B cell (primary cell): ENCODE measurements at regions not wholly inside any gene's neighbourhood (a gene's known extent, or its start where the extent isn't known, plus 50 kb on each side); places are given as distances from the start of the nearest gene placed in this dataset.

Experiments
- ATAC-seq: fragments of 200-7000 bp; cut with Tn5 transposase; one replicate; pipeline ENCODE4 v1.10.0; 2021; ENCODE audit warnings: low read depth, mild to moderate bottlenecking, moderate number of reproducible peaks, moderate library complexity
- CTCF ChIA-PET: fragments of 350-600 bp; sonication (Branson Sonifier 250); formaldehyde crosslinking; loops from one replicate; lab custom pipeline; 2021; ENCODE audit warnings: antibody characterized with exemption, inconsistent platforms; lab: Charles Lee
- POLR2A ChIA-PET: fragments of 350-600 bp; sonication (Branson Sonifier 250); formaldehyde crosslinking; loops from one replicate; lab custom pipeline; 2021; ENCODE audit warnings: antibody characterized with exemption; lab: Charles Lee
- DNase-seq: peaks from one replicate; pipeline ENCODE4 v3.0.0; 2013
- H2AFZ ChIP-seq: 2 replicates; pipeline ENCODE4 v1.6.1; 2012; ENCODE audit warnings: mild to moderate bottlenecking, low read depth, low read length; ENCODE audit not compliant: insufficient read depth, poor library complexity, severe bottlenecking
- H3K27ac ChIP-seq, 2 donors: 1 replicate in 1 of 2; 2 replicates in 1 of 2; pipeline ENCODE4 v1.5.1; 2012 to 2013; ENCODE audit warnings: low read length in 2 of 2, mild to moderate bottlenecking in 2 of 2, moderate library complexity in 1 of 2
- H3K27me3 ChIP-seq, 4 experiments: fragments of 200-600 bp in 1 of 4; sonication (generic) in 1 of 4; replicated peaks in 1 of 4; 1 replicate in 2 of 4; 2 replicates in 2 of 4; pipeline versions ENCODE4 v1.6.1 to v1.7.0; 2013 to 2016; ENCODE audit warnings: low read length in 3 of 4, mild to moderate bottlenecking in 2 of 4, mixed read lengths in 1 of 4, moderate library complexity in 1 of 4; ENCODE audit not compliant: insufficient read depth in 4 of 4, control insufficient read depth in 3 of 4; ENCODE audit errors: control extremely low read depth in 1 of 4
- H3K36me3 ChIP-seq, 2 experiments: replicated peaks in 1 of 2; 1 replicate in 1 of 2; 2 replicates in 1 of 2; pipeline versions ENCODE4 v1.6.1 to v1.7.1; 2013; ENCODE audit warnings: low read length in 1 of 2; ENCODE audit not compliant: insufficient read depth in 2 of 2, control insufficient read depth in 1 of 2; ENCODE audit errors: control extremely low read depth in 1 of 2, extremely low read depth in 1 of 2
- H3K4me1 ChIP-seq, 2 donors: fragments of 200-600 bp in 1 of 2; sonication (generic) in 1 of 2; 1 replicate in 1 of 2; 2 replicates in 1 of 2; pipeline versions ENCODE4 v1.5.1 to v1.6.1; 2013 to 2017; ENCODE audit warnings: low read length in 2 of 2; ENCODE audit not compliant: control insufficient read depth in 2 of 2, insufficient read depth in 2 of 2
- H3K4me2 ChIP-seq: replicated peaks from 2 replicates; pipeline ENCODE3; 2012; ENCODE audit warnings: mild to moderate bottlenecking, low read depth, low read length; ENCODE audit not compliant: poor library complexity, severe bottlenecking
- H3K4me3 ChIP-seq, 5 experiments: fragments of 200-600 bp in 1 of 5; sonication (generic) in 1 of 5; 1 replicate in 3 of 5; 2 replicates in 2 of 5; pipeline versions ENCODE4 v1.5.1 to v1.7.0; 2011 to 2016; ENCODE audit warnings: low read length in 4 of 5, mild to moderate bottlenecking in 4 of 5, low read depth in 2 of 5, control low read depth in 1 of 5, moderate library complexity in 1 of 5; ENCODE audit not compliant: insufficient read depth in 1 of 5; ENCODE audit errors: control extremely low read depth in 1 of 5, extremely low read depth in 1 of 5
- H3K79me2 ChIP-seq: fragments of 200-600 bp; sonication (generic); one replicate; pipeline ENCODE4 v1.6.0; 2016; ENCODE audit warnings: low read length; ENCODE audit not compliant: control insufficient read depth, insufficient read depth
- H3K9ac ChIP-seq: fragments of 200-600 bp; sonication (generic); 2 replicates; pipeline ENCODE4 v1.6.1; 2017; ENCODE audit warnings: mild to moderate bottlenecking, low read length, moderate library complexity
- H3K9me3 ChIP-seq, 3 donors: one replicate each; pipeline versions ENCODE4 v1.6.1 to v1.7.1; 2013; ENCODE audit warnings: low read length in 2 of 3; ENCODE audit not compliant: control insufficient read depth in 2 of 3, insufficient read depth in 1 of 3; ENCODE audit errors: control extremely low read depth in 1 of 3
- H4K20me1 ChIP-seq: 2 replicates; pipeline ENCODE4 v1.6.0; 2012; ENCODE audit warnings: mild to moderate bottlenecking, low read length; ENCODE audit not compliant: insufficient read depth, control insufficient read depth, poor library complexity, severe bottlenecking
- H3K27ac Mint-ChIP-seq: one replicate; pipeline ENCODE4 v1.8.0; 2021; ENCODE audit warnings: mixed read lengths
- H3K27me3 Mint-ChIP-seq: one replicate; pipeline ENCODE4 v1.8.0; 2021; ENCODE audit warnings: mixed read lengths
- H3K4me1 Mint-ChIP-seq: one replicate; pipeline ENCODE4 v1.8.0; 2021; ENCODE audit warnings: mixed read lengths
- H3K4me3 Mint-ChIP-seq: one replicate; pipeline ENCODE4 v1.8.0; 2021; ENCODE audit warnings: mixed read lengths
- H3K9me3 Mint-ChIP-seq: one replicate; pipeline ENCODE4 v1.8.0; 2022; ENCODE audit warnings: mixed read lengths; ENCODE audit not compliant: insufficient read depth
- EZH2 ChIP-seq: IDR thresholded peaks from 2 replicates; pipeline ENCODE4 v1.6.1; 2012; ENCODE audit warnings: borderline replicate concordance, low read depth, mild to moderate bottlenecking, moderate library complexity, low read length; ENCODE audit not compliant: insufficient read depth, poor library complexity, severe bottlenecking
- WGBS: methylation state at CpG from one replicate; pipeline ENCODE4 v1.1.5; 2013; ENCODE audit warnings: missing lambda C conversion rate; ENCODE audit not compliant: insufficient coverage; 5-methylcytosine and 5-hydroxymethylcytosine counted together
- intact Hi-C: fragments of 100-400 bp; cut with micrococcal nuclease; formaldehyde crosslinking; loops from one replicate; pipeline ENCODE4 v1.10.0; 2022
- TF ChIP-seq, protein P1 (sequence below): fragments of 200-600 bp; IDR thresholded peaks from one replicate; pipeline ENCODE4 v1.8.0; 2022; ENCODE audit warnings: antibody characterized with exemption, mild to moderate bottlenecking

GRCh38 chr11:110909336-110909735 lies 197.1 kb upstream of the ARHGAP20 start:
- Histone ChIP-seq H3K9me3 (no peaks in the 10 kb centered on the region), H3K79me2 (no peaks in the 10 kb centered on the region), H3K4me3 (no peak overlapping the region), H3K27me3 (no peaks in the 10 kb centered on the region), H4K20me1 (no peaks in the 10 kb centered on the region), H2AFZ (peak overlapping the region; percentile 30), H3K9ac (no peak overlapping the region), H3K4me1 (peaks cover 19 to 20% of the 10 kb centered on the region in 2 donors), H3K4me2 (no peak overlapping the region), H3K27ac (no peak overlapping the region), H3K36me3 (no peaks in the 10 kb centered on the region)
- Mint-ChIP-seq H3K27ac (no peak overlapping the region), H3K27me3 (peaks cover 9% of the 10 kb centered on the region), H3K9me3 (no peaks in the 10 kb centered on the region), H3K4me1 (peaks cover 20% of the 10 kb centered on the region), H3K4me3 (no peak overlapping the region)
- no peak for DNase-seq
- ChIA-PET CTCF (no interaction called here), POLR2A (no interaction called here)
- intact Hi-C loops = no loop called here
- TF ChIP-seq, protein P1, sequence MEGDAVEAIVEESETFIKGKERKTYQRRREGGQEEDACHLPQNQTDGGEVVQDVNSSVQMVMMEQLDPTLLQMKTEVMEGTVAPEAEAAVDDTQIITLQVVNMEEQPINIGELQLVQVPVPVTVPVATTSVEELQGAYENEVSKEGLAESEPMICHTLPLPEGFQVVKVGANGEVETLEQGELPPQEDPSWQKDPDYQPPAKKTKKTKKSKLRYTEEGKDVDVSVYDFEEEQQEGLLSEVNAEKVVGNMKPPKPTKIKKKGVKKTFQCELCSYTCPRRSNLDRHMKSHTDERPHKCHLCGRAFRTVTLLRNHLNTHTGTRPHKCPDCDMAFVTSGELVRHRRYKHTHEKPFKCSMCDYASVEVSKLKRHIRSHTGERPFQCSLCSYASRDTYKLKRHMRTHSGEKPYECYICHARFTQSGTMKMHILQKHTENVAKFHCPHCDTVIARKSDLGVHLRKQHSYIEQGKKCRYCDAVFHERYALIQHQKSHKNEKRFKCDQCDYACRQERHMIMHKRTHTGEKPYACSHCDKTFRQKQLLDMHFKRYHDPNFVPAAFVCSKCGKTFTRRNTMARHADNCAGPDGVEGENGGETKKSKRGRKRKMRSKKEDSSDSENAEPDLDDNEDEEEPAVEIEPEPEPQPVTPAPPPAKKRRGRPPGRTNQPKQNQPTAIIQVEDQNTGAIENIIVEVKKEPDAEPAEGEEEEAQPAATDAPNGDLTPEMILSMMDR = no peak
- no peak for TF ChIP-seq EZH2
- 67% methylated on average over 6 of the region's 8 CpGs for WGBS
- ATAC-seq = no peak

GRCh38 chr11:110908401-110909105 lies 196.3 kb upstream of the ARHGAP20 start:
- 77% methylated on average over 1 of the region's 3 CpGs for WGBS
- peaks cover 19 to 20% of the 10 kb centered on the region in 2 donors for H3K4me1 ChIP-seq
- DNase-seq (no peak), ATAC-seq (no peak)
- H3K27me3 ChIP-seq = no peaks in the 10 kb centered on the region
- ChIA-PET POLR2A (no interaction called here), CTCF (no interaction called here)
- no peak overlapping the region for H3K27ac ChIP-seq
- no peak overlapping the region for H3K9ac ChIP-seq
- H2AFZ ChIP-seq = peak overlapping the region; percentile 3
- no peaks in the 10 kb centered on the region for H3K36me3 ChIP-seq
- H3K4me1 Mint-ChIP-seq = peaks cover 20% of the 10 kb centered on the region
- no peaks in the 10 kb centered on the region for H3K9me3 Mint-ChIP-seq
- no peaks in the 10 kb centered on the region for H3K79me2 ChIP-seq
- no peak for TF ChIP-seq EZH2
- TF ChIP-seq, protein P1 = no peak
- H4K20me1 ChIP-seq = no peaks in the 10 kb centered on the region
- no peak overlapping the region for H3K27ac Mint-ChIP-seq
- intact Hi-C loops = no loop called here
- no peaks in the 10 kb centered on the region for H3K9me3 ChIP-seq
- peak overlapping the region; percentile 51 for H3K4me2 ChIP-seq
- no peak overlapping the region for H3K4me3 ChIP-seq
- no peak overlapping the region for H3K4me3 Mint-ChIP-seq
- H3K27me3 Mint-ChIP-seq = peaks cover 11% of the 10 kb centered on the region
